Activated CD4-positive, CD25-positive, alpha-beta regulatory T cell (primary cell): ENCODE measurements at regions not wholly inside any gene's neighbourhood (a gene's known extent, or its start where the extent isn't known, plus 50 kb on each side); places are given as distances from the start of the nearest gene placed in this dataset.

Experiments used
- DNase-seq, 4 experiments: peaks; one replicate each; lab custom pipeline; 2025; lab: John Stamatoyannopoulos, UW

DNA sequence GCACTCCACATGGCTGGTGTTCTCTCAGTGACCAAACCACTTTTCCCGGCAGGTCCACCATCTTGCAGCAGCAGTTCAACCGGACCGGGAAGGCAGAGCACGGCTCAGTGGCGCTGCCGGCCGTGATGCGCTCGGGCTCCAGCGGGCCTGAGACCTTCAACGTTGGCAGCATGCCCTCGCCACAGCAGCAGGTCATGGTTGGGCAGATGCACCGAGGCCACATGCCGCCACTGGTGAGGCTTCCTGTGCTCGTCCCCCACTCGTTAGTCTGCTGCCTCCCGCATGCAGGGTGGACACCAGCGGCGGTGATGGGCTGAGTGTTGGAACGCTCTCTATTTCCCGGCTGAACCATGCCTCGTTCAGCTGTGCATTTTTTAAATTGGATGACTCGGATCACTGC lies 344.9 kb upstream of the TPM1 start:
- DNase-seq = no peak

DNA sequence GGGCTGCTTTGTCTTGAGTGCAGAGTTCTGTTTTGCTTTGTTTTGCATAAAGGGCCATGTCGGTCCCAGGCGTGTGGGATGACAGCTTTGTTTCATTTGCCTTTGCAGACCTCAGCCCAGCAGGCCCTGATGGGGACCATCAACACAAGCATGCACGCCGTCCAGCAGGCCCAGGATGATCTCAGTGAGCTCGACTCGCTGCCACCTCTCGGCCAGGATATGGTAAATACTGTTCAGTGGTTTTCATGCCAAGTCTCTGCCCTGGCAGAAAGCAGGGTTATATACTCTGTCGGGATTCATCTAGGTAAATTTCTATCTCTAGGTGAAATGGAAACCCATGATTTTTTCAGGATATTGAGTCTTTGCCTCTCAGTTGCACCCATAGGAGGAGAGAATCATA lies 343.9 kb upstream of the TPM1 start:
- DNase-seq = no peak

DNA sequence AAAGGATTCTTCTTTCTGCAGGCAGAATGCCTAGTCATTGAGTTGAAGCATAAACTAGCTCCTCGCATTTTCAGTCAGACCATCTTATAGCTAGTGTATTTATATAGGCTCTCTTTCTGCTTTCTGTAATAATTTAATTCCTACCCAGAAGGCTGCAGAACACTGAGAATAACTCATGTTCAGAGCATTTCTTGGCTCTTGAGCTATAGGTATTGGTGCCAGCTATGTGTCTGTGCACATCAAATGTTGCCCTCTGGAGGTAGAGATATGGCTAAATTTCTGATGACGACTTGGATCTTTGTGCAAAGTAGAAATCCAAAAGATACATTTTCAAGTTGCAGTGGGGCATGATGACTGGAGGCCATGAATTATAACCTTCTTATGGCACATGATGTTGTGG lies 336.2 kb upstream of the TPM1 start:
- DNase-seq = no peak

DNA sequence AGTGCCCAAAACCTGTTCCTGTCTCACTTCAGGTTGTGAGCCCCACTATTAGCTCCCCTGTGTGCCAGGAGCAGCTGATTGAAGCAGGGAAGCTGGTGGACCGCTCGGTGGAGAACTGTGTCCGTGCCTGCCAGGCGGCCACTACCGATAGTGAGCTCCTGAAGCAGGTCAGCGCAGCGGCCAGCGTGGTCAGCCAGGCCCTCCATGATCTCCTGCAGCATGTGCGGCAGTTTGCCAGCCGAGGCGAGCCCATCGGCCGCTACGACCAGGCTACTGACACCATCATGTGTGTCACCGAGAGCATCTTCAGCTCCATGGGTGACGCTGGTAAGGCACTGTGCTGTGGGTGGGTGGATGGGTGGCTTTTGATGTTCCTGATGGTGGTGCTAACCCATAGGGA lies 334.1 kb upstream of the TPM1 start:
- DNase-seq = no peak

- no peak for DNase-seq
Measured at GRCh38 chr15:62709261-62709660, 333.3 kb upstream of the TPM1 start.

DNA sequence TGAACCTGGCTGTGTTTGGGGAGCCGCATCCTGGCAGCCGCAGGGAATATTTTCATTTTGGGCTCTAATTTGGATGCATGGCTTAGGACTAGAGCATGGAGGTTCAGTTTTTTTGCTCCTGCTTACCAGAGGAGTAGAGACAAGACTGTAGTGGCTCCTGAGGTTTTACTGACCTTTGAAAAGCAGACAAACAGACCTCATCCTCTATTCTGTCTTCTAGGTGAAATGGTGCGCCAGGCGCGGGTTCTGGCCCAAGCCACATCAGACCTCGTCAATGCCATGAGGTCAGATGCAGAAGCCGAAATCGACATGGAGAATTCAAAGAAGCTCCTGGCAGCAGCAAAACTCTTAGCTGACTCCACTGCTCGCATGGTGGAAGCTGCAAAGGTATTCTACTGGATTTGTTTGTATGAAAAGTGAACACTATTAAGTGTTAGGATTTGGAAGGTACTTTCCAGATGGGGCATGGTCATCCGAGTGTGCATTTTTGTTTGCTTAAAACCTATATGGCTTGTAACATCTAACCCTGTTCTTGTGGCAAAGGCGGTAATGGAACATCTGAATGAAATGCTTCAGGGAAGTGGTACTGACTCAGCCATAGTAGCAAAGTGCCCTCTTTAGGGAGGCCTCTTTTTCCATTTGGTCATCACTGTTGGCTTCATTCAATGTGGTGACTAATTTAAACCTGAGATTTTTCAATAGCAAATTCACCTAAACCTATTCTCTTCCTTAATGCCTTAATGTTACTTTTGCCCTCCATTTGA lies 330.7 kb upstream of the TPM1 start:
- DNase-seq = no peak

DNA sequence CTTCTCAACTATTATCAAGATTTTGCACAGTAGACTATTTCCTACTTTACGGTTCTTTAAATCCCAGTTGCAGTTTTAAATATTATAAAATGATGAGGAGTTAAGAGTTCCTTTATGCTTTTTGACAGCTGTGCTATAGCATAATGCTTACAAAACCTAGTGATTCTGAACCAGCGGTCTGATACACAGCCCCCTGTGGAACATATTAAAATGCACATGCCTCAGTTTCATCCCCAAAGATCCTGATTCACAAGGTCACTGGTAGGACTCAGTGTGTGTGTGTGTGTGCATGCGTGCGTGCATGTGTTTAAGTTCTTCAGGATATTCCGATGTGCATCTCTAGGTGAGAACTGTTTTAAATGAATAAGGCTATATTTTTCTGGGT lies 330.1 kb upstream of the TPM1 start:
- DNase-seq = no peak

DNA sequence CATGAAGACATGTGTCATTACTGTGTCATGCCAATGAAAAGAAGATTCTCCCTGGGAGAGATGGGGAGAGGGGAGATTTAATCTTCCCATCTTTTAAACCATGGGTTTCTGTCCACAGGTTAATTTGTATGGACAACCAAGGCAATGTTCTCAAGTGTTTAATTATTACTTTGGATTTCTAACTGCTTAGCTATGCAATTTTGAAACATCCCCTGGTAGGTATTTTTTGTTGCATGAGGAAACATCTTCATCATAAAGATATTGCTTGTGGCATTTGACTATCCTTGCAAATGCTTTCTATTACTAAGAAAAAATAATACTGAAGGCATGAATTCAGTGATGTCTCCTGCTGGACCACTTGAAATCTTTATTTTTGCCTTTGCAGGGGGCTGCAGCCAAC lies 326.6 kb upstream of the TPM1 start:
- no peak for DNase-seq

GRCh38 chr15:62717496-62717895 lies 325.1 kb upstream of the TPM1 start:
- DNase-seq = no peak

GRCh38 chr15:62719316-62719715 lies 323.2 kb upstream of the TPM1 start:
- no peak for DNase-seq

GRCh38 chr15:62722237-62722636 lies 320.3 kb upstream of the TPM1 start:
- DNase-seq = no peak

GRCh38 chr15:62726461-62726860 lies 316.1 kb upstream of the TPM1 start:
- no peak for DNase-seq

DNA sequence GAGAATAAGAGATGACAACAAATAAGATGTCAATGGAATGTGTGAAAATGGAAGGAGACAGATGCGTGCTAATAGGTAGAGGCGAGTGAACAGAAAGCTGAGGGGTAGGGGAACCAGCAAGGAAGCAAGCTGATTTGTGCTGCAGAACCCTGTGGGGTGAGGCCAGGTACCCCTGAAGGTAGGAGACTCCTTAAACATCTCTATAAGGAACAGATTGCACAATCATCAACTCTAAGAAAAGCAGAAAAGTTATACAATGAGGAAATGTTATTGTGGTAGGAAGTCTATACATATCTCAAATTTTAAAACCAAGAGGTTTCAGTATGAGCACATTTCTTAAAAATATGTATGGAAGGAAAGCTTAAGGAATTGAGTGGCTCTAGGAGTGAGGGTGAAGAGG lies 315.0 kb upstream of the TPM1 start:
- no peak for DNase-seq

- no peak for DNase-seq
Measured at GRCh38 chr15:62730825-62731224, 311.7 kb upstream of the TPM1 start.

GRCh38 chr15:62732078-62732477 lies 310.5 kb upstream of the TPM1 start:
- DNase-seq = no peak

DNA sequence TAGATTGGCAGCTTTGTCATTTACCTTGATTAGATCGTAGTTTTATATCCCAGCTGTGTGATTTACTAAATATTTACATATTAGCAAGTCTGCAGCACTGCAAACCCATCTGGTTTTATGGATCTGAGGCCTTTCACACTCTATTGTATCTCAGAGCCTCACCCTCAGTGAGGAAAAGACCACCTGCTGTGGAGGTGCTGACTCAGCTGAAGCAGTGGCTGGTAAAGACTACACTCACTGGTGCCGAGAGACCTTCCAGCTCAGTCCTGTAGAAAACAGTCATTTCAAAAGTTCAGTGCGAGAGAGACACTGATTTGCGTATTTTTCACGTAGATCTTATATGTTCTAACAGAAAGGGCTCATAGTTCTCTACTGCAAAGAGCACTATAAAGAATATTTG lies 307.8 kb upstream of the TPM1 start:
- no peak for DNase-seq

DNA sequence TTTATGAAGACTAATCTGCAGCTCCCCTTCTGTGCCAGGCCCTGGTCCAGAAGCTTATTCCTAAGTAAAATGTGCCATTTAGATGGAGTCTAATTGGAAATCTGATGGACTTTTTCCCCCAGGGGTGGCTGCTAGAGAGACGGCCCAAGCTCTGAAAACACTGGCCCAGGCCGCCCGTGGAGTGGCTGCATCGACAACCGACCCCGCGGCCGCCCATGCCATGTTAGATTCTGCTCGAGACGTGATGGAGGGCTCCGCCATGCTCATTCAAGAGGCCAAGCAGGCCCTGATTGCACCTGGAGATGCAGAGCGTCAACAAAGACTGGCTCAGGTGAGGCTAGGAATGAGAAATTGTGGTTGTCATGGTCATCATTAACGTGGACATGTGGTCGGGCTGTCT lies 305.8 kb upstream of the TPM1 start:
- DNase-seq = no peak

- DNase-seq = no peak
Measured at GRCh38 chr15:62737551-62737950, 305.0 kb upstream of the TPM1 start.

GRCh38 chr15:62739082-62739481 lies 303.5 kb upstream of the TPM1 start:
- DNase-seq = no peak

- no peak for DNase-seq
Measured at GRCh38 chr15:62739507-62739906, 303.0 kb upstream of the TPM1 start.

- DNase-seq = no peak
Measured at GRCh38 chr15:62740141-62741004, 302.2 kb upstream of the TPM1 start.

DNA sequence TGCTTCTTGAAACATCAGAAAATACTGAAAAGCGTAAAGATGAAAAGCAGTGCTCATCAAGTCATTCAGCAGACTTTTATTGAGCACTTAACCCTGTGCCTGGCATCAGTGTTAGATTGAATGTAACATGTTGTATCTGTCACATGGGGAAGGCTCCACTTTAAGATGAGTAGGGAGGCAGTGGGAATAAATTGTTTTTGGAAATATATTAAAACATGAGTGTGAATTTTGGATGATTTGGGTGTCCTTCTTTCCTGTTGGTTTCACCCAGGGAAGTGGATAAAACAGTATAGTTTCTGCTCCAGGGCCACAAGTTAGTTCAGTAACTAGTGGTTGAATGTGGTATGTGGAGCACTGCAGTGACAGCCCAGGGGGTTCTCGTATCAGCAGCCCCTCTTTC lies 301.4 kb upstream of the TPM1 start:
- DNase-seq = no peak

DNA sequence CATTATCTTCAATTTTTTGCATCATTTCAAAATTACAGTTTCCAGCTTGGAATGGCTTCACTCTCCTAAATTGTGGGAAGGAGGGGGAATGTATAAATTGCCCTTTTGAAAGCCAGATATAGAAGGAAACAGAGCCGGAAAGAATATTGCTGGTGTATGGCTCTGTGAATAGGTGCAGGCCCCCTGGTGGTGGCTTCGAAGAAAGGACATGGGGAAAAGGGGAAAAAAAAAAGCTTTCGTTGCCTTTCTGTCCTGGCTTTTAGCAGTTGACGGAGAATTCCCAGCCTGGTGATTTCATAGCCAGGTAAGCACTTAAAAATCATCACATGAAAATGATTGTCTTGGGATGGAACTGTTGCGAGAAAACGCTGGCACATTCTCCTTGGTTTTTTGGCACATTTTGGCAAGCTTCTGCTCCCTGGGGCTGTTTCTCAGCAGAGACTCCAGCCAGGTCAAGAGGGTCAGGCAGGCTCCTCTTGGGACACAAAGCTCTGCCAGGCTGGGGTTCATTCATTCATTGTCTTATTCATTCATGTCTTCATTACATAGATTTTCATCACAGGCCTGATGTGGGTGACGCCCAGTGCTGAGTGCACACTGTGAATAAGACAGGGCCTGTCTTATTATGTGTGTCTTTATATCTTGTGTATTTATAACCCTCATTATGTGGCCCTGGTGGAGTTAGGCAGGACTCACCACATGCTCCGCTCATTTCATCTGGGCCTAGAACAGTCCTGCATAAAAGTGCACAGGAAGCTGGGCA lies 300.0 kb upstream of the TPM1 start:
- no peak for DNase-seq
